Natural killer cell (primary cell): ENCODE measurements at regions not wholly inside any gene's neighbourhood (a gene's known extent, or its start where the extent isn't known, plus 50 kb on each side); places are given as distances from the start of the nearest gene placed in this dataset.

Source experiments
- ATAC-seq, 3 donors: fragments of 150-1000 bp in 2 of 3; fragments of 200-7000 bp in 1 of 3; cut with Tn5 transposase; 1 replicate in 1 of 3; 2 replicates in 2 of 3; pipeline ENCODE4 v1.10.0; 2021; ENCODE audit warnings: mild to moderate bottlenecking in 2 of 3, moderate library complexity in 2 of 3
- DNase-seq, 2 donors: peaks; one replicate each; pipeline versions ENCODE4 v3.0.0 to v3.0.0-alpha.2; 2013 to 2021; ENCODE audit warnings: mixed read lengths in 1 of 2
- H3K27ac ChIP-seq: one replicate; pipeline ENCODE4 v1.5.1; 2013; ENCODE audit warnings: mild to moderate bottlenecking, low read length
- H3K27me3 ChIP-seq: one replicate; pipeline ENCODE4 v1.6.1; 2013; ENCODE audit warnings: low read length; ENCODE audit not compliant: control insufficient read depth, insufficient read depth
- H3K36me3 ChIP-seq: one replicate; pipeline ENCODE4 v1.6.1; 2013; ENCODE audit warnings: low read length; ENCODE audit not compliant: control insufficient read depth, insufficient read depth
- H3K4me1 ChIP-seq: one replicate; pipeline ENCODE4 v1.6.1; 2013; ENCODE audit warnings: low read length; ENCODE audit not compliant: control insufficient read depth, insufficient read depth
- H3K4me3 ChIP-seq: one replicate; pipeline ENCODE4 v1.5.1; 2013; ENCODE audit warnings: low read length
- H3K9me3 ChIP-seq: one replicate; pipeline ENCODE4 v1.6.1; 2013; ENCODE audit warnings: low read length; ENCODE audit not compliant: control insufficient read depth, insufficient read depth
- H3K27ac Mint-ChIP-seq, 2 donors: one replicate each; pipeline ENCODE4 v1.8.0; 2022; ENCODE audit warnings: mild to moderate bottlenecking in 2 of 2, mixed read lengths in 2 of 2, moderate library complexity in 1 of 2
- H3K27me3 Mint-ChIP-seq, 2 donors: one replicate each; pipeline ENCODE4 v1.8.0; 2022; ENCODE audit warnings: low read depth in 2 of 2, mixed read lengths in 2 of 2
- H3K36me3 Mint-ChIP-seq: one replicate; pipeline ENCODE4 v1.8.0; 2022; ENCODE audit warnings: mixed read lengths
- H3K4me1 Mint-ChIP-seq, 2 donors: one replicate each; pipeline ENCODE4 v1.8.0; 2022; ENCODE audit warnings: mixed read lengths in 2 of 2
- H3K4me3 Mint-ChIP-seq: one replicate; pipeline ENCODE4 v1.8.0; 2022; ENCODE audit warnings: mild to moderate bottlenecking, moderate library complexity, mixed read lengths
- H3K9me3 Mint-ChIP-seq, 2 donors: one replicate each; pipeline ENCODE4 v1.8.0; 2022; ENCODE audit warnings: mixed read lengths in 2 of 2
- CTCF ChIP-seq: fragments of 200-600 bp; IDR thresholded peaks from one replicate; pipeline ENCODE4 v1.8.0; 2022; ENCODE audit warnings: antibody characterized with exemption
- WGBS: methylation state at CpG from one replicate; pipeline ENCODE4 v1.1.7; 2013; ENCODE audit warnings: missing lambda C conversion rate; ENCODE audit not compliant: insufficient coverage; 5-methylcytosine and 5-hydroxymethylcytosine counted together
- intact Hi-C: fragments of 100-400 bp; cut with micrococcal nuclease; formaldehyde crosslinking; loops from one replicate; pipeline ENCODE4 v1.14.2; 2022

- H3K4me1 Mint-ChIP-seq = no peaks in the 10 kb centered on the region
- no peaks in the 10 kb centered on the region for H3K36me3 Mint-ChIP-seq
- peaks cover 8% of the 10 kb centered on the region in 2 donors for H3K9me3 Mint-ChIP-seq
These were observed 703.5 kb downstream of the FAT4 start for GRCh38 chr4:126018274-126018673.

GRCh38 chr4:126023896-126024295, 709.1 kb downstream of the FAT4 start:
- TF ChIP-seq CTCF = no peak
- 59% methylated on average over 2 of the region's 3 CpGs for WGBS
- H3K4me1 ChIP-seq = no peaks in the 10 kb centered on the region
- H3K27ac Mint-ChIP-seq = no peak overlapping the region
- DNase-seq (no peak), ATAC-seq (no peak)
- peaks cover 12% of the 10 kb centered on the region in 2 donors for H3K9me3 Mint-ChIP-seq
- H3K27ac ChIP-seq = no peak overlapping the region
- no peak overlapping the region for H3K4me3 Mint-ChIP-seq
- intact Hi-C loops = no loop called here
- no peak overlapping the region for H3K4me3 ChIP-seq
- H3K27me3 ChIP-seq = no peaks in the 10 kb centered on the region
- no peaks in the 10 kb centered on the region for H3K36me3 Mint-ChIP-seq
- H3K9me3 ChIP-seq = no peaks in the 10 kb centered on the region
- H3K36me3 ChIP-seq = no peaks in the 10 kb centered on the region
- H3K4me1 Mint-ChIP-seq = no peaks in the 10 kb centered on the region
- no peaks in the 10 kb centered on the region for H3K27me3 Mint-ChIP-seq

More at GRCh38 chr4:126018274-126018673, 703.5 kb downstream of the FAT4 start:
- H3K27me3 Mint-ChIP-seq = no peaks in the 10 kb centered on the region
- no peaks in the 10 kb centered on the region for H3K9me3 ChIP-seq
- intact Hi-C loops = no loop called here
- no peak overlapping the region for H3K4me3 Mint-ChIP-seq
- H3K4me1 ChIP-seq = no peaks in the 10 kb centered on the region
- no peak for TF ChIP-seq CTCF
- DNase-seq (no peak), ATAC-seq (no peak)
- H3K4me3 ChIP-seq = no peak overlapping the region
- H3K27ac ChIP-seq = no peak overlapping the region
- H3K27ac Mint-ChIP-seq = no peak overlapping the region
- H3K27me3 ChIP-seq = no peaks in the 10 kb centered on the region
- WGBS = 67% methylated on average over 1 of the region's 1 CpG
- no peaks in the 10 kb centered on the region for H3K36me3 ChIP-seq

GRCh38 chr4:126027601-126028000, 712.8 kb downstream of the FAT4 start:
- H3K27ac Mint-ChIP-seq = no peak overlapping the region

More at GRCh38 chr4:126027601-126028000, 712.8 kb downstream of the FAT4 start:
- Mint-ChIP-seq H3K4me3 (no peak overlapping the region), H3K36me3 (no peaks in the 10 kb centered on the region), H3K9me3 (peaks cover 10 to 15% of the 10 kb centered on the region in 2 donors), H3K4me1 (no peaks in the 10 kb centered on the region), H3K27me3 (no peaks in the 10 kb centered on the region)
- no peak for DNase-seq
- H3K9me3 ChIP-seq = peaks cover 2% of the 10 kb centered on the region
- no peaks in the 10 kb centered on the region for H3K27me3 ChIP-seq
- intact Hi-C loops = no loop called here
- no peaks in the 10 kb centered on the region for H3K36me3 ChIP-seq
- H3K4me1 ChIP-seq = no peaks in the 10 kb centered on the region
- H3K4me3 ChIP-seq = no peak overlapping the region
- TF ChIP-seq CTCF = no peak
- ATAC-seq = no peak
- H3K27ac ChIP-seq = no peak overlapping the region
- 100% methylated on average over 1 of the region's 2 CpGs for WGBS
